KMS-11 (cell line): ENCODE measurements at regions not wholly inside any gene's neighbourhood (a gene's known extent, or its start where the extent isn't known, plus 50 kb on each side); places are given as distances from the start of the nearest gene placed in this dataset.

Experiments used
- H2AFZ ChIP-seq: fragments of 200-600 bp; sonication (generic); 2 replicates; pipeline ENCODE4 v1.6.1; 2016; ENCODE audit warnings: antibody characterized with exemption, mixed run types, low read depth
- H3K27ac ChIP-seq: fragments of 200-600 bp; sonication (generic); 2 replicates; pipeline ENCODE4 v1.6.1; 2016; ENCODE audit warnings: mild to moderate bottlenecking, mixed run types
- H3K27me3 ChIP-seq: fragments of 200-600 bp; sonication (generic); 2 replicates; pipeline ENCODE4 v1.6.1; 2017; ENCODE audit warnings: mild to moderate bottlenecking, low read depth, mixed run types, moderate library complexity; ENCODE audit not compliant: insufficient read depth
- H3K36me3 ChIP-seq: fragments of 200-600 bp; sonication (generic); 2 replicates; pipeline ENCODE4 v1.6.1; 2017; ENCODE audit warnings: mild to moderate bottlenecking, mixed run types; ENCODE audit not compliant: insufficient read depth
- H3K4me1 ChIP-seq: fragments of 200-600 bp; sonication (generic); 2 replicates; pipeline ENCODE4 v1.6.1; 2016; ENCODE audit warnings: mild to moderate bottlenecking, low read depth, mixed run types; ENCODE audit not compliant: poor library complexity, severe bottlenecking
- H3K4me2 ChIP-seq: fragments of 200-600 bp; sonication (generic); 2 replicates; pipeline ENCODE4 v1.7.0; 2016; ENCODE audit warnings: mild to moderate bottlenecking, mixed run types
- H3K4me3 ChIP-seq: fragments of 200-600 bp; sonication (generic); IDR thresholded peaks from 2 replicates; pipeline ENCODE4 v1.6.1; 2017; ENCODE audit warnings: low read depth, low read length, mixed read lengths; ENCODE audit not compliant: insufficient read depth
- H3K79me2 ChIP-seq: fragments of 200-600 bp; sonication (generic); 2 replicates; pipeline ENCODE4 v1.6.1; 2016; ENCODE audit warnings: low read depth, mixed run types; ENCODE audit not compliant: insufficient read depth
- H3K9ac ChIP-seq: fragments of 200-600 bp; sonication (generic); 2 replicates; pipeline ENCODE4 v1.6.1; 2016; ENCODE audit warnings: mild to moderate bottlenecking, mixed run types
- H4K20me1 ChIP-seq: fragments of 200-600 bp; sonication (generic); 2 replicates; pipeline ENCODE4 v1.6.1; 2016; ENCODE audit warnings: mild to moderate bottlenecking, mixed run types; ENCODE audit not compliant: insufficient read depth
- CTCF ChIP-seq: fragments of 200-600 bp; sonication (generic); conservative IDR thresholded peaks from 2 replicates; pipeline ENCODE4 v1.6.1; 2017; ENCODE audit warnings: low read depth, mild to moderate bottlenecking, antibody characterized with exemption, low read length, moderate library complexity, mixed read lengths

DNA sequence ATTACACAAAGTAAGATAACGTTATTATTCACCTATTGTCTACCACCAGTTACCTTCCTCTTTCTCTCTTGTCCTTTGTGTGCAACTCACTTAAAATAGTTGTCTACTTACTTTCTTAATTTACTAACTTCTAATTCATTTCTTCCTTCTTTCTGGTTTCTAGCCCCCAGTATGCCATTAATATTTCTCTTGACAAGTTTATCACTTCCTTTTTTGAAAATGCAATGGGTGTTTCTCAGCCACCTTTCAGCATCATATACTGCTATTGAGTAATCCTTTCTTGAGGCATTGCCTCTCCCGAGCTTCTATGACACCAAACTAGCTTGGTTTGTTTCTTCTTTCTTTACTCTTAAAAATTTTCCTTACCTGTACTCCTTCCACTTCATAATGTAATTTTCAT lies 633.6 kb downstream of the TMTC2 start:
- no peaks in the 10 kb centered on the region for H3K79me2 ChIP-seq
- no peak overlapping the region for H3K4me2 ChIP-seq
- H3K27ac ChIP-seq = no peak overlapping the region
- H3K36me3 ChIP-seq = no peaks in the 10 kb centered on the region
- no peaks in the 10 kb centered on the region for H3K4me1 ChIP-seq
- H3K27me3 ChIP-seq = no peaks in the 10 kb centered on the region
- no peaks in the 10 kb centered on the region for H4K20me1 ChIP-seq
- no peak overlapping the region for H2AFZ ChIP-seq
- no peak overlapping the region for H3K9ac ChIP-seq
- no peak for TF ChIP-seq CTCF
- no peak overlapping the region for H3K4me3 ChIP-seq

DNA sequence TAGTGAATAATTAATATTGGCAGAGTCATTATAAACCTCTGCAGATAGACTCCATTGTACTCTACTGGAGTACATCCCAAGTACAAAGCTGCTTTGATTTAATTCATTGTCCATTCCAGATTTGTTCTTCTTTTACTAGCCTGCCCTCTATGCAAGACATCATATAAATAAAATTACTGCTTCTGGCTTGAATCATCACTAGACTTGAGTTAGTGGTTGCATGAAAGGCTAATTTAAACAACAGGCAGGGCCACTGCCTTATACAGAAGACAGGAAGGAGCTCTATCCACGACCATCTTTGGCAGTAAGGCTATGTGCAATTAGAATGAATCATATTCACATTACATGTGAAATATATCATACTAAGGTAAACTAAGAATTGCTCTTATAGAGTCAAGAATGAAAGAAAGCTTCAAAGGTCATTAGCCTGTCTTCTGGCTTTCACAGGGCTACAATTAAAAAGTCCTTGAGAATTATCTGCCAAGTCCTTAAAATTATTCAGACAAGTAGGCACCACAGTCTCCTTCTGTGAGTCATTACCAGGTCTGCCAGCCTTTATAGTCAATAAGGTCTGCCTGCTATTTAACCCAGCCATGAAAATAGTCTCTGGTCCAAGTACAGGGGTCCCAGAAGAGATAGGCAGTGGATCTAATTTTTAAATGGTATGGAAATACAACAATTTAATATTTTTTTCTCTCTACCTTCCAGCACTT lies 631.8 kb downstream of the TMTC2 start:
- Histone ChIP-seq H3K4me3 (no peak overlapping the region), H3K9ac (no peak overlapping the region), H3K4me1 (no peaks in the 10 kb centered on the region), H3K79me2 (no peaks in the 10 kb centered on the region), H2AFZ (no peak overlapping the region), H3K36me3 (no peaks in the 10 kb centered on the region), H3K27me3 (no peaks in the 10 kb centered on the region), H4K20me1 (no peaks in the 10 kb centered on the region), H3K27ac (no peak overlapping the region), H3K4me2 (no peak overlapping the region)
- no peak for TF ChIP-seq CTCF

GRCh38 chr12:83317595-83317994 lies 630.9 kb downstream of the TMTC2 start:
- H3K36me3 ChIP-seq = no peaks in the 10 kb centered on the region
- no peak overlapping the region for H3K9ac ChIP-seq
- no peaks in the 10 kb centered on the region for H4K20me1 ChIP-seq
- no peak overlapping the region for H2AFZ ChIP-seq
- no peak overlapping the region for H3K4me3 ChIP-seq
- no peaks in the 10 kb centered on the region for H3K4me1 ChIP-seq
- H3K27me3 ChIP-seq = no peaks in the 10 kb centered on the region
- no peak overlapping the region for H3K4me2 ChIP-seq
- H3K79me2 ChIP-seq = no peaks in the 10 kb centered on the region
- no peak for TF ChIP-seq CTCF
- H3K27ac ChIP-seq = no peak overlapping the region

DNA sequence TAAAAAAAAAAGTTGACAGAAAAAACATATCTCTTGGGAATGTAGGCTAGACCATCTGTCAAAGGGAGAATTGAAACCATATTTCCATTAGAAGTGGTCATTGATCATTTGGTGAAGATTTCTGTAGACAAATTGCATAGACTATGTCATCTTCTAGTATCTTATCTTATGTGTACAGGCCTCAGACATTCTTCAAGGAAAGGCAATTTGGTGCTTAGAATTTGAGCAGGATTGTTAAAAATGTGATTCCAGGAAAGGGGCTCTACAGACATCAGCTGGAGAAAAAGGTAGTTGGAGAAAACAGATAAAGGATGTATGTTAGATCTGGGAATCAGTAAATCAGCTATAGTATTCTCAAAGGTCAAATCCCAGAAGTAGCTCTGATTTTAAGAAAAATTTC lies 627.1 kb downstream of the TMTC2 start:
- H3K27ac ChIP-seq = no peak overlapping the region
- H3K4me2 ChIP-seq = no peak overlapping the region
- no peaks in the 10 kb centered on the region for H3K27me3 ChIP-seq
- H3K4me1 ChIP-seq = no peaks in the 10 kb centered on the region
- no peak overlapping the region for H2AFZ ChIP-seq
- H3K4me3 ChIP-seq = no peak overlapping the region
- no peak for TF ChIP-seq CTCF
- H3K9ac ChIP-seq = no peak overlapping the region
- H3K36me3 ChIP-seq = no peaks in the 10 kb centered on the region
- H4K20me1 ChIP-seq = no peaks in the 10 kb centered on the region
- H3K79me2 ChIP-seq = no peaks in the 10 kb centered on the region
